HG02763 (cell line): ENCODE measurements at regions not wholly inside any gene's neighbourhood (a gene's known extent, or its start where the extent isn't known, plus 50 kb on each side); places are given as distances from the start of the nearest gene placed in this dataset.
A peak's percentile ranks its signal among the peaks of the same experiment; 100 is the strongest.
"Not testable (repeated sequence)": the region's sequence is repeated elsewhere in the genome, so short reads cannot be mapped to it uniquely, and the experiment has no call there.

ENCODE experiments used
- ATAC-seq: cut with Tn5 transposase; IDR thresholded peaks from one replicate; pipeline ENCODE4 v1.9.1; 2021; ENCODE audit warnings: mild to moderate bottlenecking, moderate library complexity; ENCODE audit not compliant: unreplicated experiment

GRCh38 chr7:142539901-142540300 is 209.4 kb upstream of the PRSS1 start:
- no peak for ATAC-seq

GRCh38 chr7:142537760-142538159 is 211.5 kb upstream of the PRSS1 start:
- no peak for ATAC-seq

DNA sequence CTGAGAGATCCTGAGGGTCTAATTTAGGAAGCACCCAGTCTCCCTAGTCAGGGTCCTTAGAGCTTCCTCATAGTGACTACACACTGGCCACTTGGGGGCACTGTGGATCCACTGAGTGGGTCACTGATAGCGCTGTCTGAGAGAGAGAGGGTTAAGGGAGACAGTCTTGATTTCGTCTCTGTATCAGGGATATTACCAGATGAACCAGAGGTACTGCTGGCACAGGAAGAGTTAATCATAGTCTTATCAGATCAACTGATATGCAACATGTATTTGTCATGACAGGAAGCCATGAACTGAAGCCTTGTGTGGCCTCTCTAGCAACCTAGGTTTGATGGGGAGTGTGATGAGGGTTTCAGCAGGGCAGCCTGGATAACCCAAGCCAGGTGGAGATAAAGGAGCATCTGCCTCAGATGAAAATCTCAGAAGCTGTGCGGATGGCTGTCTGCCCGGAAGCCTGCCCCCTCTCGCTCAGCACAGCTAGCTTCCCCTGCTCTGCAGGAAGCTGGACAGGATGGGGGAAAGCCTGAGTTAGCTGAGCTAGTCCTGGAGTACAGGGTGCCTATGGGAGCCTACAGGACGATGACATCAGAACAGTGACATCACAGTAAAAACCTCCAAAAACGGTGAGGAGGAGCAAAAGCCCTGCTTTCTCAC is 214.0 kb upstream of the PRSS1 start:
- peak; percentile 90 for ATAC-seq

DNA sequence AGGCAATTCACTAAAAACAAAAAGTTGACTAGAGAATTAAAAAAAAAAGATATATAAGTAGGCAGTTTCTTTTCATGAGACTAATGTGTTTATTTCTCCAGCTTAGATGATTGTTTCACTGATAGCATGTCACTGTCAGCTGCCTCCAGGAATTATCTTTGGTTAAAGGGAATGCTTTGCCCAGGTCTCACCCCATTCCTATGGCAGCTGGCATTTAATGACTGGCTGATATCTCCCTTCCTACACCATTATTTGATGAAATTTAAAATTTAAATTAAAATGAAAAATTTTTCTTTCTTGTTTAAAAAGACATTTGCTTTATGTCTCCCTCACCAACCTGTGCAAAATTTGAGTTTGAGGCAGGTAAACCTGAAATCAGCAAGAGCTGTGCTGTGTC is 214.5 kb upstream of the PRSS1 start:
- ATAC-seq, result no peak

DNA sequence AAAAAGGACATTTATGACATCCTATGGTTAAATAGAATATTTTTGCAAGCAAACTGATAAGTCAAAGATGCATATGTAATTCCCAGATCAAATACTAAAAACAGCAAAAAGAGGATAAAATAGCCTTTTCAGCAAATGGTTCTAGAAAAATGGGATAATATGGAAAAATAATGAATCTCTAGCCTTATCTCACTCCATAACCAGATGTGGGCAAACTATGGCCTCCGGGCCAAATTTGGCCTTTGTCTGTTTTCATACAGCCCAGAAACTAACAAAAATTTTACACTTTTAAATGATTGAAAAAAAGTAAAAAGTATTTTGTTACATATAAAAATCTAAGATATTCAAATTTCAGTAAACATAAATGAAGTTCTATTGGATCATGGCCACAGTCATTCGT is 215.4 kb upstream of the PRSS1 start:
- ATAC-seq, result no peak

- ATAC-seq, result no peak
These were observed 219.7 kb upstream of the PRSS1 start for GRCh38 chr7:142529591-142529990.

- ATAC-seq, result no peak
These were observed 220.5 kb upstream of the PRSS1 start for GRCh38 chr7:142528608-142529408.

- ATAC-seq, result no peak
These were observed 225.3 kb upstream of the PRSS1 start for GRCh38 chr7:142523821-142524460.

DNA sequence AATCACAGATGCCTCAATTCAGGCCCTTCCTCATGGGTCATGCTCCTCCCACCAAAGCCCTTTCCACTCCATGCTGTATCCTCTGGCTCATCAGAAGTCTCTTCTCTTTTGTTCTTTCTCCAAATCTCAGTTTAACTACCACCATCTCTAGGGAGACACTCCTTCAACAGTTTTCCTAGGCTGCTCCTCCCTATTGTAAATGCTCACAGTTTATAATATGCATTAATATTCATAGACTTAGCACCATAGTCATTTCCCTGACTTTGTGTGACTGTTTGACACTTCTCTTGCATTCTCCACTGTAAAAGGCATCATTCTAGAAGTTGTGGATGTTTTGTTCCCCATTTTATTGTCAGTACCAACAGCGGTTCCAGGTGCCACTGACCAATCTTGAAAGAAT is 226.5 kb upstream of the PRSS1 start:
- ATAC-seq, result no peak

- not testable (repeated sequence) for ATAC-seq
These were observed 228.4 kb upstream of the PRSS1 start for GRCh38 chr7:142520885-142521284.

DNA sequence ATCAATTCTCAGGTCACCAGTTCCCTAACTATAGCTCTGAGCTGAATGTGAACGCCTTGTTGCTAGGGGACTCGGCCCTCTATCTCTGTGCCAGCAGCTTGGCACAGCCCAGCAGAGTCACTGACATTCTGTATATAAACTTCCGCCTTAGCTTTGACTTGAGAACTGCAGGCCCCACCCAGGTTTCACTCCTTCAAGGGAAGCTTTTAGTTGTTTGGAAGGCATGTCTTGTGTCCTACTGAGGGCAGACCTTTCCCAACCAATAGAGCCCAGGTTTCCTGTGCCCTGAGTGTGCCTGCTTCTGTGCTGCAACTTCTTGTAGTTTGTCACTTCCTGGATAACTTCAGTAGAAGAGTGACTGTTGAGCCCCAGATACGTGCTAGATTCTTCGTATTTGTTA is 228.8 kb upstream of the PRSS1 start:
- not testable (repeated sequence) for ATAC-seq

GRCh38 chr7:142519079-142520078 is 229.9 kb upstream of the PRSS1 start:
- no peak for ATAC-seq

- ATAC-seq, result peak; percentile 90
These were observed 233.2 kb upstream of the PRSS1 start for GRCh38 chr7:142516038-142516501.

DNA sequence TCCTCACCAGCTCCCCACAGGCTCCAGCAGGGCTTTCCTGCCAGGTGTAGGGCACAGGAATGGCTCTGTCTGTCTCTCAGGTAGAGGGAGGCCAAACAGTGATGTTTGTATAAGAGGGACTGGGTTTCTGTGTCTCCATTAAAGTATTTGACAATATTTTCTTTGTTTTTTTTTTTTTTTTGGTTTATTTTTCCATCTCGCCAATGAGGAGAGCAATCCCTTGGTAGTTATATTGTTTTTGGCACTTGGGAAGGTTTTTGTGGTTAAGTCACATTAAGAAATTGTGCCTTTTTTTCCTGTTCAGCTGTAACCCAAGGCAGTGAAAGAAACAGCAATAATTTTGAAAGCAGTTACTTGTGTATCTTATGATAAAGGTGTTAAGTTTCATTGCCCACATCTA is 234.6 kb upstream of the PRSS1 start:
- not testable (repeated sequence) for ATAC-seq

GRCh38 chr7:142513178-142513955 is 235.9 kb upstream of the PRSS1 start:
- ATAC-seq, result no peak

DNA sequence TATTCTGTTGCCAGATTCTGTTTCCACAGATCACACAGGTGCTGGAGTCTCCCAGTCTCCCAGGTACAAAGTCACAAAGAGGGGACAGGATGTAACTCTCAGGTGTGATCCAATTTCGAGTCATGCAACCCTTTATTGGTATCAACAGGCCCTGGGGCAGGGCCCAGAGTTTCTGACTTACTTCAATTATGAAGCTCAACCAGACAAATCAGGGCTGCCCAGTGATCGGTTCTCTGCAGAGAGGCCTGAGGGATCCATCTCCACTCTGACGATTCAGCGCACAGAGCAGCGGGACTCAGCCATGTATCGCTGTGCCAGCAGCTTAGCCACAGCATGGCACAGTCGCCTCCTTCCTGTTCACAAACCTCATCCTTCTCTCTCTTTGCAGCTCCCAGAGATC is 237.5 kb upstream of the PRSS1 start:
- ATAC-seq, result no peak

GRCh38 chr7:142511374-142511773 is 237.9 kb upstream of the PRSS1 start:
- no peak for ATAC-seq

GRCh38 chr7:142509235-142509634 is 240.0 kb upstream of the PRSS1 start:
- not testable (repeated sequence) for ATAC-seq

DNA sequence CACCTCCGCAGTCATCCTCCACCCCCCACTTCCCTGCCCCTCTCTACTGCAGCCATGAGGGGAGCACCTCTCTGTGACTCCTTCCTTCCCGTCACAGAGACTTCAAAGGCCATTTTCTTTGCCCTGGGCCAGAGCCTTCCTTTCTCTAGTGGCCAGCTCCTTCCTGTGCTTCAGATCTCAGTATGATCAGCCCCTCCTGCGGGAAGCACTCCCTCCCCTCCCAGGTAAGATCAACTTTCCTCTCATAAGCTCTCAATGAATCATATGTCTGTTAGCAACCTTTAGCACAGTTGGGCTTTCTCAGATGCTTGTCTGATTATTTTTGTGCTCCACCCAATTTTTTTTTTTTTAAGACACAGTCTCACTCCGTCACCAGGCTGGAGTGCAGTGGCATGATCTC is 241.0 kb upstream of the PRSS1 start:
- ATAC-seq, result no peak

- no peak for ATAC-seq
These were observed 241.5 kb upstream of the PRSS1 start for GRCh38 chr7:142507799-142508198.
